Small intestine (tissue), 7 donors: ENCODE measurements at regions not wholly inside any gene's neighbourhood (a gene's known extent, or its start where the extent isn't known, plus 50 kb on each side); places are given as distances from the start of the nearest gene placed in this dataset.

Source experiments
- DNase-seq, 2 donors: peaks; one replicate each; pipeline versions ENCODE4 v3.0.0 to v3.0.0-alpha.2; 2013
- FAIRE-seq: peaks from 2 replicates; lab custom pipeline; 2012; peaks lifted over from hg19 to GRCh38; lab: Jason Lieb, UNC
- H3K27ac ChIP-seq, 3 donors: one replicate each; pipeline ENCODE4 v1.5.1; 2013; ENCODE audit warnings: low read length in 2 of 3, mild to moderate bottlenecking in 2 of 3, control low read depth in 1 of 3, inconsistent platforms in 1 of 3, low read depth in 1 of 3, moderate library complexity in 1 of 3
- H3K27me3 ChIP-seq, 3 donors: one replicate each; pipeline ENCODE4 v1.6.1; 2013; ENCODE audit warnings: low read length in 3 of 3, inconsistent platforms in 1 of 3; ENCODE audit not compliant: control insufficient read depth in 3 of 3, insufficient read depth in 3 of 3
- H3K36me3 ChIP-seq, 3 donors: one replicate each; pipeline ENCODE4 v1.6.1; 2013; ENCODE audit warnings: low read length in 3 of 3, inconsistent platforms in 1 of 3, low read depth in 1 of 3, mild to moderate bottlenecking in 1 of 3, moderate library complexity in 1 of 3; ENCODE audit not compliant: control insufficient read depth in 3 of 3, insufficient read depth in 2 of 3
- H3K4me1 ChIP-seq, 3 donors: one replicate each; pipeline ENCODE4 v1.6.1; 2013; ENCODE audit warnings: low read length in 2 of 3, inconsistent platforms in 1 of 3, low read depth in 1 of 3, mild to moderate bottlenecking in 1 of 3, moderate library complexity in 1 of 3; ENCODE audit not compliant: control insufficient read depth in 3 of 3, insufficient read depth in 2 of 3
- H3K4me3 ChIP-seq, 3 donors: one replicate each; pipeline ENCODE4 v1.5.1; 2013; ENCODE audit warnings: low read length in 3 of 3, control low read depth in 1 of 3, inconsistent platforms in 1 of 3, low read depth in 1 of 3, mild to moderate bottlenecking in 1 of 3, moderate library complexity in 1 of 3
- H3K9me3 ChIP-seq, 2 donors: one replicate each; pipeline ENCODE4 v1.6.1; 2013; ENCODE audit warnings: low read depth in 1 of 2, low read length in 1 of 2; ENCODE audit not compliant: control insufficient read depth in 2 of 2, insufficient read depth in 1 of 2
- WGBS, 3 donors: extraction: QIAGEN DNeasy Blood & Tissue Kit; methylation state at CpG; one replicate each; pipeline ENCODE4 v1.1.7; 2013; 5-methylcytosine and 5-hydroxymethylcytosine counted together
- donor health status: healthy with polysubstance abuse.
- donor health status: control.
- donor health status: control.
- donor health status: Bipolar disorder and iron deficiency.
- donor health status: healthy.

DNA sequence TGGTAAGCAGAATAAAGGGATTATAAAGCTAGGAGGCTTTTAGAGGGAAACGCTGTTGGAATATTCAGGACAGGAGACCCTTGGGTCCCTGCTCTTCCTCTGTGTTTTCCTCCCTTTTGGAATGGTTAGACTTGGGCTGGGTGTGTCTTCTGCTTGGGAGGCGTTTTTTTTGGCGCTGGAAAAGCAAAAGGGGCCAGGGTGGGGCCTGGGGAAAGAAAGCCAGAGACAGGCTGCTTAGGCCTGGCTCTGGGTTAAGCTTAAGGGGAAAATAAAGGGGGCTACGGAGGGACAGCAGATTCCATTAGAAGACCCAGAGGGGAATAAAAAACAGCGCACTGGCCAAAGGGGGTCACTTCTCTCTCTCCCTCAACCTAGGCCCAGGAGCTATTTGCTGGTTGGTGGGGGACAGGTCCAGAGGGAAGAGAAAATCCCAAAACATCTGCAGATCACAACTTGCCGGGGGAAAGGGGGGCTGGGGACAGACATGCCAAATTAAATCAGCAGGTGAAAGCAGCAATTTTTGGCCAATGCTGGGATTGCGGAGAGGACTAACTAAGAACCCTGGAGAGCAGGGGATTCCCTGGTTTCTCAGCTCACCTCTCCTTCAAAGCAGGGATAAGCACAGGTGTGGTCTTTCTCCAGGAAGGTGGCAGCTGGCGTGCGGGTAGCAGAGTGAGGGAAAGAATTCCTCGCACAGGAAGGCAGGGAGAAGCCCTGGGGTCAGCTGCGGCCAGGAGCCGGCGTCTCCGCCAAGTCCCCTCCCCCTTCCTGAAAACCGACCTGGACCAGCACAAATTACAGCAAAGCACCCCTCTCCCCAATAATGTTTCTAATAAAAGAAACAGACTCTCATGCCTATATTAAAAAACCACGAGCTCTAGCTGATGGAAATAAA is 82.2 kb upstream of the AK4 start:
- DNase-seq = peak; percentile 29 to 60
- FAIRE-seq = no peak
- WGBS, 3 donors = 16 to 24% (median 20%) methylated on average over 15 to 16 of the region's 16 CpGs

GRCh38 chr1:65066419-65066765 is 81.6 kb upstream of the AK4 start:
- no peaks in the 10 kb centered on the region for H3K9me3 ChIP-seq
- WGBS, 3 donors = 0 to 1% (median 1%) methylated on average over 17 to 33 of the region's 33 CpGs
- H3K4me3 ChIP-seq = peak overlapping the region; percentile 65 to 97 (median 89)
- no peak for FAIRE-seq
- H3K27ac ChIP-seq = peak overlapping the region; percentile 73 to 97 (median 94)
- H3K4me1 ChIP-seq = peaks cover 4 to 9% (median 7%) of the 10 kb centered on the region in 3 donors
- H3K27me3 ChIP-seq = no peaks in the 10 kb centered on the region
- DNase-seq = no peak
- no peaks in the 10 kb centered on the region for H3K36me3 ChIP-seq

More for the DNA sequence above, 82.2 kb upstream of the AK4 start:
- Histone ChIP-seq H3K36me3 (no peaks in the 10 kb centered on the region), H3K27ac (peak overlapping the region in 2 of 3 donors; percentile 73 to 97), H3K4me1 (peaks cover 4 to 9% (median 7%) of the 10 kb centered on the region in 3 donors), H3K27me3 (no peaks in the 10 kb centered on the region), H3K4me3 (peak overlapping the region; percentile 65 to 97 (median 89)), H3K9me3 (no peaks in the 10 kb centered on the region)

GRCh38 chr1:65066766-65067490 is 81.1 kb upstream of the AK4 start:
- WGBS, 3 donors = 0% methylated on average over 59 to 101 of the region's 101 CpGs
- peak; percentile 78 to 89 for DNase-seq
- Histone ChIP-seq H3K27ac (peak overlapping the region; percentile 73 to 97 (median 94)), H3K9me3 (no peaks in the 10 kb centered on the region), H3K27me3 (no peaks in the 10 kb centered on the region), H3K4me3 (peak overlapping the region; percentile 65 to 97 (median 89)), H3K36me3 (no peaks in the 10 kb centered on the region), H3K4me1 (peaks cover 4 to 7% (median 7%) of the 10 kb centered on the region in 3 donors)
- no peak for FAIRE-seq

GRCh38 chr1:65067491-65068201 is 80.4 kb upstream of the AK4 start:
- 0% methylated on average over 43 to 61 of the region's 61 CpGs for WGBS, 3 donors
- H3K4me3 ChIP-seq = peak overlapping the region; percentile 62 to 97 (median 89)
- no peak for FAIRE-seq
- H3K36me3 ChIP-seq = no peaks in the 10 kb centered on the region
- H3K27me3 ChIP-seq = no peaks in the 10 kb centered on the region
- peaks cover 2 to 7% (median 4%) of the 10 kb centered on the region in 3 donors for H3K4me1 ChIP-seq
- H3K27ac ChIP-seq = peak overlapping the region; percentile 88 to 97 (median 95)
- peak; percentile 74 to 88 for DNase-seq
- H3K9me3 ChIP-seq = no peaks in the 10 kb centered on the region

DNA sequence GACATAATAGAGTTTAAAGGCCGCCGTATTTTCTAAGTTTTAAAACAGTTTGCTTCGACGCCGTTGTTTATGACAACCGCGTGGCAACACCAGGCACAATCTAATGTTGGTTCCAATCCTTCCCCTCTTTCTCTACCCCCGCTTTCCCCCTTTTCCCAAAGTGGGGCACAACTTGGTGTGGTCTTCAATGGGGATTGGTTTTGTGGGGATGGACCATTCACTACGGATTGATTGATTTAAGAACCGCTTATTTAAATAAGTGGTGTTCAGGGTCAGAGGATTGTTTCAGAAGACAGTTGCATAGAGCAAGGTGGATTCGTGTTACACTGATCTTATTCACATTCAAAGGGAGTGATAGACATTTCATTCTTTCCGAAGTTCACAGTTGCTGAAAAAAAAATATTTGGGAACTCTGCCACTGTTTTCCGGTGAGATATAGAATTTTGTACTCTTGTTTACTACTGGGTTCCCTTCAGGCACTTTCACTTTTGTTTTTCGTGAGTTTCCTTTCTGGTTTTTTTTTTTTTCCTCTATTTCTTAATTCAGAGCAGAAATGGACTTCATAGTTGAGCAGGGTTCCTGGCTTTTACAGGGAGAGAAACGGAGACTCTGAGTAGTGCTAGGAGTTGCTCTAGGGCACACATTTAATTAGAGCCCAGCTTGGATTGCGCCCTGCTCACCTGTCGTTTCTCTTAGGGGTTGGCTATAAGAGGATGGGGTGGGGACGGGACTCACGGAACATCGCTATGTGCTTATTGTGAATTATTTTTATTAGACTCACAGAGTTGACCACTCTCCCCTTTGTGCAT is 79.6 kb upstream of the AK4 start:
- DNase-seq = peak; percentile 55 to 71
- no peaks in the 10 kb centered on the region for H3K27me3 ChIP-seq
- peak; percentile 19 for FAIRE-seq
- peak overlapping the region; percentile 62 to 97 (median 89) for H3K4me3 ChIP-seq
- H3K36me3 ChIP-seq = no peaks in the 10 kb centered on the region
- H3K9me3 ChIP-seq = no peaks in the 10 kb centered on the region
- peaks cover 2 to 7% (median 4%) of the 10 kb centered on the region in 3 donors for H3K4me1 ChIP-seq
- 0 to 4% (median 1%) methylated on average over 20 of the region's 20 CpGs for WGBS, 3 donors
- H3K27ac ChIP-seq = peak overlapping the region; percentile 88 to 97 (median 95)

GRCh38 chr1:65069011-65069565 is 78.9 kb upstream of the AK4 start:
- Histone ChIP-seq H3K4me1 (peaks cover 2 to 7% (median 4%) of the 10 kb centered on the region in 3 donors), H3K27ac (peak overlapping the region; percentile 88 to 95 (median 93)), H3K4me3 (peak overlapping the region; percentile 62 to 97 (median 89)), H3K9me3 (no peaks in the 10 kb centered on the region), H3K36me3 (no peaks in the 10 kb centered on the region), H3K27me3 (no peaks in the 10 kb centered on the region)
- DNase-seq = no peak
- WGBS, 3 donors = 24 to 51% (median 39%) methylated on average over 6 of the region's 6 CpGs
- no peak for FAIRE-seq

DNA sequence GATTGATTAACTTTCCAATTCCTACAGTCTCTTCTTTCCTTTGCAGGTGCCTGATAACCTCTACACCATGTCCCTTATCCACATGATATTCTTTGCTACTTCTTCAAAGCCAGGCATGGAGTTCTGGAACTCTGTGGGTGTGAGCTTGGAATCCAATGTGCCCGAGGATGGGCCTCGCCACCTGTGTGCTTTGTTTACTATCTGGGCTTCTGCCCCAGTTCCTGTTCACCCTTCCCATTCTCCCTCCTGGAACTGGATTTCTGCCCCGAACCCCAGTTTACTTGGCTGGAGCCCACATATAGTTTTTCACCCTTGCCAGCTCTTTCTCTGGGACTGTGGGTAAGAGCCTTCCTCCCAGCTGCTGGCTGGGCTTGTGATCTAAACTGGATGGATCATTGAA is 75.2 kb upstream of the AK4 start:
- peaks cover 0 to 2% (median 0%) of the 10 kb centered on the region in 3 donors for H3K4me1 ChIP-seq
- whole genome bisulfite sequencing, 3 donors = 32 to 74% (median 50%) methylated on average over 3 of the region's 3 CpGs
- no peaks in the 10 kb centered on the region for H3K27me3 ChIP-seq
- H3K36me3 ChIP-seq = no peaks in the 10 kb centered on the region
- no peaks in the 10 kb centered on the region for H3K9me3 ChIP-seq
- H3K4me3 ChIP-seq = no peak overlapping the region
- FAIRE-seq (no peak), DNase-seq (no peak)
- no peak overlapping the region for H3K27ac ChIP-seq
